Neutrophil (primary cell): ENCODE measurements at regions not wholly inside any gene's neighbourhood (a gene's known extent, or its start where the extent isn't known, plus 50 kb on each side); places are given as distances from the start of the nearest gene placed in this dataset.

ENCODE experiments used
- H3K27ac ChIP-seq: fragments of 200-600 bp; sonication (generic); 2 replicates; pipeline ENCODE4 v1.5.1; 2016; ENCODE audit warnings: mild to moderate bottlenecking, moderate library complexity
- H3K27me3 ChIP-seq: fragments of 200-600 bp; sonication (generic); 2 replicates; pipeline ENCODE4 v1.6.0; 2016; ENCODE audit warnings: mild to moderate bottlenecking
- H3K36me3 ChIP-seq: fragments of 200-600 bp; sonication (generic); 2 replicates; pipeline ENCODE4 v1.5.1; 2017
- H3K4me1 ChIP-seq, 2 experiments: fragments of 200-600 bp in 1 of 2; sonication (generic) in 1 of 2; 1 replicate in 1 of 2; 2 replicates in 1 of 2; pipeline versions ENCODE4 v1.5.1 to v1.6.1; 2013 to 2016; ENCODE audit warnings: low read depth in 1 of 2, low read length in 1 of 2, mild to moderate bottlenecking in 1 of 2, moderate library complexity in 1 of 2; ENCODE audit not compliant: control insufficient read depth in 1 of 2, insufficient read depth in 1 of 2
- H3K4me3 ChIP-seq, 2 experiments: fragments of 200-600 bp in 1 of 2; sonication (generic) in 1 of 2; 1 replicate in 1 of 2; 2 replicates in 1 of 2; pipeline ENCODE4 v1.5.1; 2013 to 2016; ENCODE audit warnings: low read depth in 1 of 2, low read length in 1 of 2, mild to moderate bottlenecking in 1 of 2, moderate library complexity in 1 of 2
- H3K9me3 ChIP-seq: fragments of 200-600 bp; sonication (generic); 2 replicates; pipeline ENCODE4 v1.5.1; 2016
- TF ChIP-seq, protein P1 (sequence below): fragments of 200-600 bp; sonication (generic); IDR thresholded peaks from 2 replicates; pipeline ENCODE4 v1.5.1; 2016; ENCODE audit warnings: antibody characterized with exemption

DNA sequence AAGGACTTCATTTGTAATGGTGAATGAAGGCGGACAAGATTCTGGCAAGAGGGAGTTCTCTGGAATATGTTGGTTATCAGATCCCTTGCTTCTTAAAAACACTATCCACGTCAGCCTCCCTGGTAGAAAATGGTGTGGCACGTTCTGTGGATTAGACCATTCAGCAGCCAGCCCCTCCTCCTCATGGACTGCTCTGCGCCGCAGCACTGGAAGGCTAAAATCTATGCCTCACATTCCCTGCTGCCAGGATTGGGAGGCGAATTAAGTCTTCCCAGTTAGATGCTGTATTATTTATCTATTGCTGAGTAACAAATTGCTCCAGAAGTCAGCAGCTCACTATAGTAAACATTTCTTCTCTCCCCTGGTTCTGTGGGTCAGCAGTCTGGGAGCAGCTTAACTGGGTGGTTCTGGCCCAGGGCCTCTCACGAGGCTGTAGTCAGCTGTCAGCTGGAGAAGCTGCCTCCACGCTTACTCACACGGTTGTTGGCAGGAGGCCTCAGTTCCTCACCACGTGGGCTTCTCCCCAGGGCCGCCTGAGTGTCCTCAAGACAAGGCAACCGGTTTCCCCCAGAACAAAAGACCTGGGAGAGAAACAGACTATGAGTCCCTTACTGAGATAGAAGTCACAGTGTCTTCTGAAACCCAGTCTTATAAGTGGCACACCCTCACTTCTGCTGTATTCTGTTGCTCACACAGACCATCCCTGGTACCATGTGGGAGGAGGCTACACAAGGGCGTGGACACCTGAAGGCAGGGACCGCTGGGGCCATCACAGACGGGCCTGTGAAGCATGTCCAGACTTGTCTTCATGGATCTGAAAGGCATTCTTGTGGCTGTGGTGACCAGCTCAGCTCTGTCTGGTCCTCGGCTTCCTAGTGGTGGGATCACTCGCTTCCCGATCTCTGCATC lies 101.0 kb downstream of the NRN1 start:
- Histone ChIP-seq H3K4me3 (no peak overlapping the region), H3K36me3 (no peaks in the 10 kb centered on the region), H3K27me3 (no peaks in the 10 kb centered on the region), H3K27ac (no peak overlapping the region), H3K4me1 (no peaks in the 10 kb centered on the region), H3K9me3 (no peaks in the 10 kb centered on the region)
- TF ChIP-seq, protein P1, sequence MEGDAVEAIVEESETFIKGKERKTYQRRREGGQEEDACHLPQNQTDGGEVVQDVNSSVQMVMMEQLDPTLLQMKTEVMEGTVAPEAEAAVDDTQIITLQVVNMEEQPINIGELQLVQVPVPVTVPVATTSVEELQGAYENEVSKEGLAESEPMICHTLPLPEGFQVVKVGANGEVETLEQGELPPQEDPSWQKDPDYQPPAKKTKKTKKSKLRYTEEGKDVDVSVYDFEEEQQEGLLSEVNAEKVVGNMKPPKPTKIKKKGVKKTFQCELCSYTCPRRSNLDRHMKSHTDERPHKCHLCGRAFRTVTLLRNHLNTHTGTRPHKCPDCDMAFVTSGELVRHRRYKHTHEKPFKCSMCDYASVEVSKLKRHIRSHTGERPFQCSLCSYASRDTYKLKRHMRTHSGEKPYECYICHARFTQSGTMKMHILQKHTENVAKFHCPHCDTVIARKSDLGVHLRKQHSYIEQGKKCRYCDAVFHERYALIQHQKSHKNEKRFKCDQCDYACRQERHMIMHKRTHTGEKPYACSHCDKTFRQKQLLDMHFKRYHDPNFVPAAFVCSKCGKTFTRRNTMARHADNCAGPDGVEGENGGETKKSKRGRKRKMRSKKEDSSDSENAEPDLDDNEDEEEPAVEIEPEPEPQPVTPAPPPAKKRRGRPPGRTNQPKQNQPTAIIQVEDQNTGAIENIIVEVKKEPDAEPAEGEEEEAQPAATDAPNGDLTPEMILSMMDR, result no peak

DNA sequence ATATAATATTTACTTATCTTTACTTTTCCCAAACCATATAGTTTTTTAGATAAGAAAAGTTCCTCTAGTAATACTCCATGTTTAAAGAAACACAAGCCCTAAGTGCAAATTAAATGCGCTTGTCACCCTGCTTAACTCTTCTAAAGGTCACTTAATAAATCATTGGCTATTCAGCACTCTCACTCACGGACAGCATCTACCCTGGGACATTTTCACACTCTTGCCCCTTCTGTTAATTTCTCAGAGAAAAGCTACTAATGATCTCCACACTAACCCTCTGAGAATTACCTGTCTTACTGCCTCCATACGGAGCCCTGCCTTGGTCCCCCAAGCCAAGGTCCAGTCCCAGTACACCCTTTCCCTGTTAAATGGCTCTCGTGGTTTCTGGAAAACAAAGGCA lies 102.2 kb downstream of the NRN1 start:
- TF ChIP-seq, protein P1, result no peak
- Histone ChIP-seq H3K27ac (no peak overlapping the region), H3K4me1 (no peaks in the 10 kb centered on the region), H3K9me3 (no peaks in the 10 kb centered on the region), H3K36me3 (no peaks in the 10 kb centered on the region), H3K27me3 (no peaks in the 10 kb centered on the region), H3K4me3 (no peak overlapping the region)

DNA sequence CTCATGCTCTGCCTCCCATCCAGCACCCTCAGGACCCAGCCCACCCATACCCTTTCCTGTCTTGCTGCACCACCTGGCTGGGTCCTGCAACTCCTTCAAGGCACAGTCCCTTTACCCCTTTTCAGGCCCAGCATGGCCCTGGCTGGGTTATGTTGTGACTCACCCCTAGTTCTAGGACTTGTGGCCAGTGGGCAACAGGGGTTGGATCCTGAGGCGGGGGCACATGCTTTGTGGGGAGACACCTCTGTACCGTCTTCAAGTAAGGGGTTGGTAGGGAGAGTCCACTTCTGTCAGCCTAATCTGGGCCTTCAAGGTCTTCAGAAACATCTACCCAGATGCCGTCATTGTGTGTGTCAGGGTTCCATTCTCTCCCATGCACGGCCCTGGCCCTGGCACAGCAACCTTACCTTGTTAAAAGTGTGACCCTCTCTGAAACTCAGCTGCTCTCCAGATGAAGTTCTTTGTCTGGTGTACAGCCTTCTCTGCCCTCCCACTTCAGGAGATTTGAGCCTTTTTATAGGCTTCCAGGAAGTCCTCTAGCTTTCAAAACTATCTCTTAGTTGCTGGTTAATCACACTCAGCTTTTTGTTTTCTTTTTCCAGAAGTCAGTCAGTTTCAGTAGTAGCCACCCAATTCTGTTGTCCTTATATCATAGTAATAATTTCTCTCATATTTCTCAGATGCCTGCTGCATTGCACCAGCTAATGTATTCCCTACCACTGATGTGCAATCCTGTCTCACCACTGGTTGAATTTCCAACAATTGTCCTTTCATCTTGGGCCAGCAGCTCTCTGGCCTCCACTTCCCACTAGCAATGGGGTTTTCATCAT lies 107.3 kb downstream of the NRN1 start:
- H3K27ac ChIP-seq, result no peak overlapping the region
- H3K36me3 ChIP-seq, result no peaks in the 10 kb centered on the region
- H3K4me3 ChIP-seq, result no peak overlapping the region
- H3K4me1 ChIP-seq, result no peaks in the 10 kb centered on the region
- TF ChIP-seq, protein P1, result no peak
- H3K27me3 ChIP-seq, result no peaks in the 10 kb centered on the region
- no peaks in the 10 kb centered on the region for H3K9me3 ChIP-seq

DNA sequence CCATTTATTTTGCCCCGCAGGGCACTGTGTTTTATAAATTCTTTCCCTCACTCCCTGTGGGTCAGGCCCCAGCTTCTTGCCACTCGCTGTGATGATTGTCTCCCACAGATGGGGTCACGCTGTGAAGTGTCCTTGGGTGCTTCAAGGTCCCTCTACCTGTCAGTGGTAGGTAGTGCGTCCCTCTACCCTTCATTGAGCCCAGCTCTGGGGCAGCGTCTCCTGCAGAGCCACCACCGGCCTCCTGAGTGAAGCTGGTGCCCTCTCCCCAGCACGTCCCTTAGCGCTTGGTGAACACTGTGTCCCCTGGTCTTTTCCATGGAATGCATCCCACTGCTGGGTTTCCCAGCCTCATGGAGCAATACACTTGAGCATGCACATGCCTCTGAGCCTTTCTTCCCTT lies 108.2 kb downstream of the NRN1 start:
- TF ChIP-seq, protein P1, result no peak
- no peak overlapping the region for H3K27ac ChIP-seq
- no peaks in the 10 kb centered on the region for H3K36me3 ChIP-seq
- no peaks in the 10 kb centered on the region for H3K27me3 ChIP-seq
- no peaks in the 10 kb centered on the region for H3K9me3 ChIP-seq
- H3K4me3 ChIP-seq, result no peak overlapping the region
- H3K4me1 ChIP-seq, result no peaks in the 10 kb centered on the region

DNA sequence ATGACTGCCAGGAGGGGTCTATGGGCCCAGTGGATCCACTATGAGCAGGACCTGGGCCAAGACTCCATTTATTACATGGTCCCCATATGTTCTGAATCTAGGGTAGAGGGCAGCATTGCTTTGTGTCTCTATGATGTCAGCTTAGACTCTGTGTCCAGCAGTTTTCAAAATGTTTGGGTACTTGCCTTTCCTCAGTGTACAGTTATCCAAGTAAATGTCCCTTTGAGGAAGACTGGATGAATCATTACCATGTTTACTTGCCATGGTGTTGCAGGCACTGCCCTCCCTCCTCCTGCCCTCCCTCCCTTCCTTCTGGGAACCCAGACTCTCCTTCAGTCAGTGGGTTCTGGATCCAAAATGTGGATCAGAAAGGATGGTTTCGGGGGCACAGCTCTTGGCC lies 108.6 kb downstream of the NRN1 start:
- Histone ChIP-seq H3K27me3 (no peaks in the 10 kb centered on the region), H3K9me3 (no peaks in the 10 kb centered on the region)
- TF ChIP-seq, protein P1, result no peak

More for the DNA sequence above, 108.6 kb downstream of the NRN1 start:
- no peaks in the 10 kb centered on the region for H3K36me3 ChIP-seq
- no peak overlapping the region for H3K4me3 ChIP-seq
- H3K27ac ChIP-seq, result no peak overlapping the region
- H3K4me1 ChIP-seq, result no peaks in the 10 kb centered on the region
